GM19452 (cell line): ENCODE measurements at regions not wholly inside any gene's neighbourhood (a gene's known extent, or its start where the extent isn't known, plus 50 kb on each side); places are given as distances from the start of the nearest gene placed in this dataset.

Experiments
- ATAC-seq: cut with Tn5 transposase; IDR thresholded peaks from one replicate; pipeline ENCODE4 v1.9.1; 2021; ENCODE audit not compliant: unreplicated experiment

DNA sequence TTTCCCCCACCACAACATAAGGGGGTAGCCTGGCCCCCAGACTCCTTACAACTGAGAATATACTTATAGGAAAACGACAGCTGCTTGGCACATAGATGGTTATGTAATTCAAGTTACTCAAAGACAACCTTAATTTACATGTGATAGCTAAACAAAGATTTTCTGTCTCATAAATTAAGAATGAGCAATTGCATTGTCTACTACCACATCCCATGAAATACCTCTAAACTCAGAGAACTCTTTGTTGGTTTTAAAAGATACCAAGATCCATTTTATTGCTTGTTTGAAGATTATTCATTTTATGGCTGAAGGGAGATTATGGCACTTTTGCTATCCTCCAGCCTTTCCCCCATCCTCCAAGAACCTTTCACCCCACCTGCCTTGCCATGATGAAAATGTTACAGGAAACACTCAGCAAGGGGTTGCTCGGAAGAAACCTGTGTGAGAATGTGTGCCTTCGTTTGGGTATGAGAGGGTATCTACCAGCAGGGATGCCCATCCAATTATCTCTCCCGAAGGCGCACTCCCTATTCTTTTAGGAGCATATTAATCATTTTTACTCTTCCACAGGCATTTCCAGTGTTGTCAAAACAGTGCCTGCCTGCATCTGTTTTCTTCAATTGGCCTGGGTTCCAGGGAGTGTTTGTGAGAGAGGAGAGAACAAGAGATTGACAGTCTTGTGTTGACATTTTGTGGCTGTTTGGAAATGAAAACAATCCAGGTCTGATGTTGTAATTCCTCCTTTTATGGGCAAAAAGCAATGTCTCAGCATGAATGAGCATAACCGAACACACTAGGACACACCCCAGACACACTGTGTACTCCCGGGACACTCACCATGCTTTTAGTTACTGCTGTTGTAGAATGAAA, 208.0 kb upstream of the ANKRD55 start:
- no peak for ATAC-seq

DNA sequence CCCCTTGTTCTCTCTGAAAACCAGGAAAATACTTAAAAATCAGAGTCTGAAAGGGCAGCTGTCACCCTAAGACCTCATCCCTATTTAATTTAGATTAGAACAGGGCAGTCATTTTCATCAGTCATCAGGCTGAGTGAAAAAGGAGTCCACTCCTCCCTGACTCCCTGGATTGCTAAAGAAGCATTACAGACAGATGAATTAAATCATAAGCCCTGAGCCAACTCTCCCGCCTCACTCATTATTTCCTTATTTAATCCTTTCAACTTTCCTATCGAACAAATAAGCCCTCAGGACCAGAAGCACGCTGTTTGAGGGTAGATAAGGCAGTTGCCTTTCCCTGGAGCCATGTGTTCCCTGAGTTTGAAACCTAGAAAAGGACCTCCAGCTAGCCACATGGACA, 201.9 kb upstream of the ANKRD55 start:
- ATAC-seq: no peak

DNA sequence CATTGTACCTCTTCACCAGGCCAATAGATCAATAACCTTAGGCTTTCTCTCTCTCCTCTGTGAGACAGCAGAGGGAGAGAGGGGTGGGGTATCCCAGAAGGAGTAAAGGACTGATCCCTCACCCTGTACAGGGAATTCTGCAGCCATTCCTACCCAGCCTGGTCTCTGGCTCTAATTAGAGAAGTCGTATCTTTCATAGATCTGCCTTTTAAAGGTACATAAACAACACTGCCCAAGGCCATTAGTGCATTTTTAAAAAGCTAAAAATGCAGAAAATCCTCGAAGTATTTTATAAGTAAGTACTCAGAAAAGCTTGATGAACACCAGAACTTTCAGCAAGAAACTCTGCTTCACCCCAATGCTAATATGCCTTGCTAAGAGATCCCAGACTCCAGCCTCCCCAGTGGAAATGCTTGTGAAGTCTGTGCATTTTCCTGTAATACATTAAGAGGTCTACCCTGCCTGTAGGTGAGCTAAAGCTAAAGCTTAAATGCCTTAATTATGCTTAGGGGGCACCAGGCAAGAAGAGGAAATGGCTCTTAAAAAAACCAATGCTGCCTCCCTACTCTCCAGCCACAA, 200.0 kb upstream of the ANKRD55 start:
- no peak for ATAC-seq

DNA sequence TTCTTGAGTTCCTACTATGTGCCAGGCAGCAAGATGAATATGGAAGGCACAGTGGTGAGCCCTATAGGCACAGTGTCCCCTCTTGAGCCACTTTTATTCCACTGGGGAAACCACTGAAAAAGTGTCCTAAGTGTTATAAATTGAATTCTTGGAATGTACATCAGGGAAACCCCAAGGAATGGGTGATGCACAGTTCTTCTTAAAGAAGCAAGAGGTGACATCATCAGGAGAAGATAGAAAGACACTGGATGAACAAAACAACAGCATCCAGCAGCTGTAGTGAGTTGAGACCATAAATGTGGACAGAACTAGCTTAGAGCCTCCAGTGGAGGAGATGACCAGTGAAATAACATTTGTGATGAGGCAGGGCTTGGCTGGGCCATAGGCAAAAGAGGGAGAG, 199.2 kb upstream of the ANKRD55 start:
- no peak for ATAC-seq

DNA sequence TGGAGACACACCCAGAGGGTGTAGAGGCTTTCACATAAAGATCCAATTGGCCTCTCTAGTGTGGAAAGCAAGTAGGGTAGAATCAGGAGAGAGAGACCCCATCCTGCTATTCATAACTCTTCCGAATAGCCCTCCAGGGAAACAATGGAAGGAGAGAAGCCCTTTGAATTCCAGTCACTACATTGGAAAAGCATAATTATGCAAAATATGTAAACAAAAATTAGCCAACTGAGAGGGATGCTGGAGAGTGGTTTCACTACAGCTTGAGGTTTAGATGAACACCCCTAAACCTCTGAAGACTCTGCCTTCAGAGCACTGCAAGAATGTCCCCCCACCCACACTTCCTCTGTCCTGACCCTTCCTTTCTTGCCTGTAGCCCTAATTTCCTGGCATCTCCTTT, 197.3 kb upstream of the ANKRD55 start:
- no peak for ATAC-seq

DNA sequence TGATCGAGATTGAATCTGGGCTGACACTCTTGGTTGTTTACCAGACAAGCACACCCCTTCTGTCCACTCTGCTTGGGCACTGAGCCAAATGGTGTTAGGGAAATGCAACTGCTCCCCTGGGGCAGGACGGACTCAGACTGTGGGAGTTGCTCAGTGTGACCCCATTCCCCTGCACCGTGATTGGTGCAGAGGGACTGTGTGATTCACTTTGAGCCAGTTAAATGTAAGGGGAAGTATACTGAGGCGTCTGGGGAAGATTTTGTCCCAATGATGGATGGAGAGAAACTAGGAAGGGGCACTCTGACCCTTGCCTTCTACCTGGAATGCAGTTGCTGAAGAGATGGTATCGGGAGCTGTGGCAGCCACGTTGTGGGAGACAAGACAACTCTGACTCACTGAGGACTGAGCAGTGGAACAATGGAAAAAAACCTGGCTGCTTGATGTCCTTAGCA, 196.0 kb upstream of the ANKRD55 start:
- no peak for ATAC-seq

DNA sequence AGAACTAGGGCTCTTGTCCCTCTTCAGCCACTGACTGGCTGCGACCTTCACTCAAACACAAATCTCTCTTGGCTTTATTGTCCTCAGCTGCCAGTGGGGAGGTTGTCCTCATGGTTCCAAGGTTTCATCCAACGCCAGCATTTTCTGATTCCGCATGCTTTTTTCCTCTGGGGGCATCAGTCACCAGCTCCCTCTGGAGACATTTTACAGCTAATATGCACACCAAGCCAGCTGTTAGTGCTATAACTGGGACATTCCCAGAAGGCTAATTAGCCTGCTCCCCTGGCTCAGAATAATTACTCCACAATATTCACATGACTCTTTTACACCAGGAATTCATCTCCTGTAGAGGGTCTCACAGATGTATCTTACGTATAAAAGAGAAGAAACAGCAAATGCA, 193.6 kb upstream of the ANKRD55 start:
- no peak for ATAC-seq

DNA sequence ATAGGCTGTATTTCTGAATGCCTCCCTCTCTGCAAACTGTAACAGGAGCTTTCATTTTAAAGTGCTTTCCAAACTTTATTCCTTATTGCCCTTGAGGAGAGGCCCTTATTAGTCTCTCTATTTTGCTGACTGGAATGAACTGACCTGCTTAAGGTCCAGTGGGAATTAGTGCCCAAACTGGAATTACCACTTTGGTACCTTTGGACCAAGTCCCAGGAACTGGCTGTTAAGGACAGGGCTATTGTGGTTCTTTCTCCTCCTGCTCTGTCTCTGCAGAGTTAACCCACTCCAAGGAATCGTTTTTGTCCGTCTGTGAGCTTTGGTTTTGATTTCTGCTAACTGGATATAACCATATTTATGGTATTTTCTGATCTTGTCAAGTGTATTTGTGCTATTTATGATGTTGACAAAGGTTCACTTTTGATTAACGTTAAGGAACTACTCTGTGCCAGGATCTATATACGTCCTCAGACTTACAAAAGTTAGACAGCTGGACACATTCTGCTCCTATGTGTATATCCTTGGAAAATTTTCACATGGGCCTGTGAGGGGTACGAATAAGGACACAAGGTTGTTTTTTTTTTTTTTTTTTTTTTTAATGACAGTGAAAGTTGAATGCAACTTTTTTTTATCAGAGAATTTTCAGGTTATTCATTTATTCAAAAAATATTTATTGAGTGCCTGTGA, 189.1 kb upstream of the ANKRD55 start:
- ATAC-seq: no peak

DNA sequence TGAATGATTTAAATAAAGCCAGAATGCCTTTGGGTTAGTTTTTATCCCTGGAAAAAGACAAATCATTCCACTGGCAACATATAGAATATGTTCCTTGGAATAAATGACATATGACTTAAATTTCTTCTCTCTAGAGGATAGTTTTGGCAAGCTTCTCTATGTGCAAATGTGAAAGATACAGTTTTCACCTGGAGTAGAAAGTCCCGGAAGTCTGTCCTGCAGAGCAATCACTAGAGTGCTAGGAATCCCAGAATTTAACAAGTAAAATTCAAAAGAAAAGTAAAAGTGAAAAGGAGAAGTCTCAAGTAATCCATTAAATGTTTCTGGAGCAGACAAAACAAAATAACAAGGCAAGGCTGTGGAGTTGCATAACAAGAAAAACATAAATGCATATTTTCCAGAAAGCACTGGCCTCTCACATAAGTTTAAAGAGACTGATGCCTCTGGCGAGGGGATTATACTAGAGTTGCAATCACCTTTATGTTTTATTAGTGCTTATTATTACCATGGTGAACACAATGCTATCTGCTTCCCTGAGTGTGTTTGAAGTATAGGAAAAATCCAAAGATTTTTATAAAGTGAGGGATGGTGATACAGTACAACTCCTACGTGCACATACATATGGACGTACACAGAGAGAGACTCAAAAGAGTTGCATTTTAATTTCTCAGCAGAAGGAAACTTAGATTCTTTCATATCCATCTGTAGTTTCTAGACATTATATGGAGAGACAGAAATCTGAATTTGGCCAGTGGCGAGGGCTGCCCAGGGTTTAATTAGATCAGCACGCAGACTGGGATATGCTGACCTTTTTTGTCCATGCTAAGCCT, 188.3 kb upstream of the ANKRD55 start:
- no peak for ATAC-seq

DNA sequence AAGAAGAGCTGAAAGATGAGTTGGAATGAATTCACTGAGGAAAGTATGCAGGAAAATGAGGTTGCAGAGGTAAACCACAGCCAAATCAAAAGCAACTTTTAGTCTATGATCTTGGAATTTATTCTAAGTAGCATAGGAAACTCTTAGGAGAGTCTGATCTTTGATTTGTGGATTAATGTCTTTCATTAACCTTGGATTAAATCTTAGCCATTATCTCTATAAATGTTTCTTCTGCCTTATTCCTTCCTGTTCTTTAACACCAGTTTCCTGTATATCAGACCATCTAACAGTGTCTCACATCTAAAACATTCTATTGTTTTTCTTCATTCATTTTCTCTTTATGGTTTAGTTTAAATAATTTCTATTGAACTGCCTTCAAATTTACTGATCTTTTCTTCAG, 187.2 kb upstream of the ANKRD55 start:
- no peak for ATAC-seq

DNA sequence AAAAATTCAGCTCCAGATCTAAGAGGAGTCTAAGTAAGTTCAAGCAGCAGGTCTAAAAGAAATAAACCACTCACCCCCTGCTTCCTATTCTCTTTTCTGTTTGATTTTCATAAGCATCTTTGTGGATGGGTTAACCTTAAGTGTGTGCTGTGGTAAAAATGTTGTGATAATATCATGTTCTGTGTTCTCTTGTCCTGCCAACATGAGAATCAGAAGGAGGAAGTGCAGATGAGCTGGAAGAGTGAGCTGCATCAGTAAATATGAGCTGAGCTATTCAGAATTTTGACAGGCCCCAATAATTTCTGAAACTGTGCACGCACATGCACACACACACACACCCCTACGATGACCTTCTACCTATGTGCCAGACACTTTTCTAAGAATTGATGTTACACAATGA, 186.5 kb upstream of the ANKRD55 start:
- ATAC-seq: no peak

DNA sequence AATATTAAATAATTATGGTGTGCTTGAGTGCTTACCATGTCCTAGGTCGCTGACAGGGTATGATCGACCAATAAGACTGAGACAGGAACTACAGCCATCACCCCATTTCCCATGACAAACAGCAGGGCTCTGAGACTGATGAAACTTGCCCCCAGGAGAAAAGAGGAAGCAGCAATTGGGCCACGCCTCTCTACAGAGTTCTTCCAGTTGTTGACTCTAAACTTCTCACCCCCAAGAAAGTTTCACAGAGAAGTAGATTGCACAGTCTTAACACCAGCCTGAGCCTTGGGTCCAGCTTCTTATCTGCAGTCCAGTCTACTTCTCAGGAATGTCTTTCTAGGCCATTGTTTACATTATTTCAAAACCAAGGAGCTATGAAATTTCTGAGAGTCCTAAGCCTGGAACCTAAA, 182.2 kb upstream of the ANKRD55 start:
- peak; percentile 73 for ATAC-seq

DNA sequence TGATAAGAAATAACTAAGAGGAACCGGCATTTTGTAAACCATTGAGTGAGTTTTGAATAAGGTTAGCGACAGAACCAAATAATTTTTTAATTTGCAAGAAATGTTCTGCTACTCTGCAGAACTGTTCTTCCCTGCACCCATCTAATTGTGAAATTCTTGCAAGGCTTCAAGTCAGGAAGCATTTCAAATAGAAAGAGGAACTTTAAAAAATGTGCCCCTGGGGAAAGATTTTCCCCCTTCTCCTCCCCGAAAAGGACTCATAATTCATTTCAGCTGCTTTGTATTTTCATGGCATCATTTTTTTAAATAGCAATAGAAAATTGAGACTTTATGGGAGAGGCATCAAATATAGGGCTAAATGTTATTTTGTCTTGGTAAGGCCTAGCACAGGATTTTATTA, 180.9 kb upstream of the ANKRD55 start:
- ATAC-seq: no peak

DNA sequence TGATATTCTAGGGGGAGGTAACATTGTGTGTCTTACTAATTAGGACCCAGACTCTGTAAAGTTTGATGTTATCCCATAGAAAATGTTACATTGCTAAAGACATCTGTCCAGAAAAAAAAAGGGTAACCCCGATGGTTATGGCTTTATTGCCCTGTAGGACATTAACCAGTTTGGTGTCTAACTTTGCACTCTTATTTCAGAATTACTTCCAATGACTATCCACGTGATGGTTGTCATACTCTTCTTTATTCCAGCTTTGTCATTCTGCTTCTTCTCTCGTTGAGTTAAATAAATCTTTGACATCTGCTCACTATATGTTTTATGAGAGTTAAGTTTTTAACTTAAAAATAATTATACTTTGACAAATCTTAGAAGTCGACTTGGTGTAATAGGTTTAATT, 180.4 kb upstream of the ANKRD55 start:
- no peak for ATAC-seq

DNA sequence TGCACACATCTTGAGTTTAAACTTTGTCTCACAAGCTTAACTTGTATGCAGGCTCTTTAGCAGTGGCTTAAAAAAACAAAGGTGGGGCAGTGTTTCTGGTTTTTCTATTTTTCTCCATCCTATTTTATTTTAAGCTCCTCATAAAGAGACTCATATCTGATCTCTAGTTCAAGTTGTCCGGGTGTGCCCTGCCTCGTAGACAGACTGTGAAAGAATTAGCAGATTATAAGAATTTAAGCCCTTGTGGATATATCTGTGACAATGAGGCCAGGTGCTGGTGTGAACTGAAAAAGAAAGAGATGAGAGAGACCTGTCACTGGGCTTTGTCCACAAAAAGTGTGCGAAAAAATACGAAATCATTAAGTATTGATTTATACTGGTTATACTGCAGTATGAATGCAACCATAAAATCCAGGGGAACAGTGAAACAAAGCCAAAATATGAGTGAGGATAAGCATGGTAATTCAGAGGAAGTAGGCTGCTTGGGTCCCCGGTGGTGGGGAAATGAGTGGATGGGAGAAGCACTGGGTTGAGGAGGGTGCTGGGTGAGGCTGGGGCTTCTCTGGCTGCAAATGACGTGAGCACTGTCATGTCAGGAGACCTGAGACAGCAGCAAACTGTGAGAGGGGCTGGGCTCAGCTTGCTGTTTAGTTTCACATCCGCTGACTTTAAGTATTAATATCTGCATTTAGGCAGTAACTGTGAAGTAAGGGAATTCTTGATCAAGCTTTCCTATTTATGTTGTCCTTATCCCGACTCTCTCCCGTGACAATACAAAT, 179.7 kb upstream of the ANKRD55 start:
- ATAC-seq: peak; percentile 89

DNA sequence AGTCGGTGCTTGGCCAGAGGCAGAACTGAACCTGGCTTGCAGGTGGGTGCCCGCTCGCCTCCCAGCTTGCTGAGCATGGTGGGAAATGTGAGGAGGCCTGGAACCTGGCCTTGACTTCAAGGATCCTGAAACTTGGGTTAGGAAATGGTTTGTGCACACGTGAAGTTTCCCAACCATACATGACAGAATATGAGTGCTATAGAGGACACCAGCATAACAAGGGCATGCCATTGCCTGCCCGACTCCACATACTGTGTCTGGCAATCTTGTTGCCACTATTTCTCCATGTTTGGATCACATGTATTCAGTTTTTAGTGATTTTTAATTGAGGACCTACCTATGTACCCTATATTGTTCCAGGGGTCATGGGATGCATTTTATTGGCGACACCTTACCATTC, 177.6 kb upstream of the ANKRD55 start:
- no peak for ATAC-seq

DNA sequence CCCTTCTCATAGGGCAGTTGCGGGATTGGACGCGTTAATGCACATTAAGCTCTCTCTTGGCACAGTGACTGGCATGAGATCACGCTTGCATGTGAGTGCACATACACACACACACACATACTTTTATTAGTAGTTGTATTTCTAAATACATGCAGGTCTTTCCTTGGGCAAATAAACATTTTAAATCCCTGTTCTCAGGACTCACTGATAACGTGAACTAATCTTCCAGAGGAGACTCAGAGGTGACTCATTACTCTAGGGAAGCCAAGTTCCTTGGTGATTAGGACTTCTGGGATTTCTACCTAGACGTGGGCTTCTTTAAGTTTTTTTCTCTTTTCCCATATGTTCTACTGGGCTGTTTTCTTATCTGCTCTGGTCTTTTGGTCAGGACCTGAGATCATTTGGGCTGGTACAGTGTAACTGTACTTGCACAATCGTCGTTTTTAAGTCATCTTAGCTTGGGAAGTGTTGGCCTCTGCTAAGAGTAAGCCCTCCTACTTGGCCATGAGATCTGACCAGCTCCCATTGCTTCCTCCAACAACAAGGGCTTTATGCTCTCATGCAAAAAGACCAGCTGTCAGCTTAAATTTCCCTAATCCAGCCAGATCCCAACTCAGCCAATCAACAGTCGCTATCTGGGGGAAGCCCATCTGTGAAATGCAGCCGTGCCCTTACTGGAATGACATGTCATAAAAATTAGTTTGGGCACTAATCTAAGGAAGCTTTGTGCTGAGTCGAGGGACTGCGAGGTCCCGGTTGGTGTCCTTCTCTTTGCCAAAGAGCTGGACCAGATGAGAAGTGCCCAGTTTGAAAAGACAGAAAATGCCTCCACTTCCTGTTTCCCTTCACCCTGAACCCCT, 176.4 kb upstream of the ANKRD55 start:
- no peak for ATAC-seq

DNA sequence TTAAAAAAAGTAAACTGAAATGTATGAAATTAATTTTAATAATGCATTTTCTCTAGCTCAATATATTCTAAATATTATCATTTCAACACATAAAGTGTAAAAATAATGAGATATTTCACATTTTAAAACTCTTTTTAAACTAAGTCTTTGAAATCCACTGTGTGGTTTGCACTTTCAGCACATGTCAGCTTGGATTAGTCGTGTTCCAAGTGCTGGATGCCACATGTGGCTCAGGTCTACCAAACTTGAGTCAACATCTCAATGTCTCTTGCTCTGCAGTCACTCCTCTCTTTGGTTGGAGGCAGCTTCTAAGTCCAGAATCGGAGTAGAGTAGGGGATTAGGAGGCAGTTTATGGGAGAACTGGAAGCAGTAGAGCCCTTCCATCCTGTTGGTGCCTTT, 173.7 kb upstream of the ANKRD55 start:
- ATAC-seq: no peak

DNA sequence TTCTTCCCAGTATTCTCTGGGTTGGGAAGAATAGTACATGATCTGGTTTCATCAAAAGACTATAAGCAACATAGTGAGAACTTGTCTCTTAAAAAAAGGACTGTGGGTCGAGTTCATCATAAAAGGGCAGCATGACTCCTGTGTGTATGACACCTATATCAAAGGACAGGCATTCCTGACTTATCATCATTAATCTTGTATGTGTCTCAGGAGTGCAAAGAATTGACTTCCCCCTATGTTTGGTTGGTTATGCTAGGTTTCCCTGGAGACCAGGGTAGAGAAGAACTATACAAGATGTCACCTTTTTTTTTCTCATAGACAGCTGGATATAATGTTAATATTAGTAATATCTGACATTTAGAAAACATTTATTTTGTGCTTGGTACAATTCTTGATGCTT, 173.1 kb upstream of the ANKRD55 start:
- ATAC-seq: no peak
